COLO668 (cell line): ENCODE measurements at regions not wholly inside any gene's neighbourhood (a gene's known extent, or its start where the extent isn't known, plus 50 kb on each side); places are given as distances from the start of the nearest gene placed in this dataset.

Experiments
- DNase-seq: peaks from one replicate; lab custom pipeline; 2025; ENCODE audit not compliant: unreplicated experiment; lab: John Stamatoyannopoulos, UW

DNA sequence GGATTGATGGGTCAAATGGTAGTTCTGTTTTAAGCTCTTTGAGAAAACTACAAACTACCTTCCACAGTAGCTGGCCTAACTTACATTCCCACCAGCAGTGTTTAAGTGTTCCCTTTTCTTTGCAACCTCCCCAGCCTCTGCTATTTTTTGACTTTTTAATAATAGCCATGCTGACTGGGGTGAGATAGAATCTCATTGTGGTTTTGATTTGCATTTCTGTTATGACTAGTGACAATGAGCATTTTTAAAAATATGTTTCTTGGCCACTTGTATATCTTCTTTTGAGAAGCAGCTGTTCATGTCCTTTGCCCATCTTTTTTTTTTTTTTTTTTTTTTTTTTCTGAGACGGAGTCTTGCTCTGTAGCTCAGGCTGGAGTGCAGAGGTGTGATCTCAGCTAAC, 155.2 kb upstream of the BMPER start:
- no peak for DNase-seq

DNA sequence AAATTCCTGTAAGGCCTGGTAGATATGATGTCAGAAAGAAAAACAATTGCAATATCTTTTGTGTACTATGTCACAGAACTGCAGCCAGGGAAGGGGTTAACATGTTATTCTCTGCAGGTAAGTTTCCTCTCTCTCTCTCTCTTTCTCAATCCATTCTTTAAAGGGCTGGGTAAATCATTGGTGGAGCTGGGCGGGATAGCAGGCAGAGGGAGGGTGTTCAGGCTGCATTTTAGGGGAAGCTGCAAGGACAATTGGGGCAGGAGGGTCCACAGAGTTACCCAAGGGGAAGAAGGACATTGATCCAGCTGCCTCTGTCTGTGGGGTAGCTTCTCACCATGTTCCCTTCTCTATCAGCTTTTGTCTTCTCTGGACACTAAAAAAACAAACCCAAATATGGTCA, 153.9 kb upstream of the BMPER start:
- no peak for DNase-seq

DNA sequence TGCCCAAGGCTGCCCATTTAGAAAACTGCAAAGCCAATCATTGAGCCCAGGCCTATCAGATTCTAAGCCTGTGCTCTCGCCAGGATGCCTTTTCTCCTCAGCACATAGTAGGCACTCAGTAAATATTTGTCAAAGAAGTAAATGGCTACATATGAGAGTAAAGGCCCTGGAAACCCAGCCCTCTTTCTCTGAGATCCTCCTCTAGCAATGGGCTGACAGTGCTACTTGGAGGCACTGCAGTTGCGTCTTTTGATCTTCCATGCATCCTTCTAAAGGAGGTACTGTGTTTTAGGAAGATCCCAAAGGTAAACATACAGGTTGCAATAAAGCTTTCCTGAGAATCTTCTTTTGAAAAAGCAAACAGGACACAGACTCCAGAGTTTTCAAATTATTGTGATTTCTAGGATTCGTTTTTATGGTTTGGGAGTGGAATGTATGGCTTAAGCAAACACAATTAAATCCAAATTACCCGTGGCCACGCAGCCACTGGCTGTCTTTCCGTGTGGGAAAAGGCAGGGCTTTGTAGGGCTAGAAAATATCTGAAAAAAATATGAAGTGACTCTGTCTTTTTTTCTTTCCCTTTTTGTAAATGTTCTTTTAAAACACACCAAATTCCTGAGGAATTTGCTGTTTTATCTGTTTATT, 151.3 kb upstream of the BMPER start:
- DNase-seq, result no peak

DNA sequence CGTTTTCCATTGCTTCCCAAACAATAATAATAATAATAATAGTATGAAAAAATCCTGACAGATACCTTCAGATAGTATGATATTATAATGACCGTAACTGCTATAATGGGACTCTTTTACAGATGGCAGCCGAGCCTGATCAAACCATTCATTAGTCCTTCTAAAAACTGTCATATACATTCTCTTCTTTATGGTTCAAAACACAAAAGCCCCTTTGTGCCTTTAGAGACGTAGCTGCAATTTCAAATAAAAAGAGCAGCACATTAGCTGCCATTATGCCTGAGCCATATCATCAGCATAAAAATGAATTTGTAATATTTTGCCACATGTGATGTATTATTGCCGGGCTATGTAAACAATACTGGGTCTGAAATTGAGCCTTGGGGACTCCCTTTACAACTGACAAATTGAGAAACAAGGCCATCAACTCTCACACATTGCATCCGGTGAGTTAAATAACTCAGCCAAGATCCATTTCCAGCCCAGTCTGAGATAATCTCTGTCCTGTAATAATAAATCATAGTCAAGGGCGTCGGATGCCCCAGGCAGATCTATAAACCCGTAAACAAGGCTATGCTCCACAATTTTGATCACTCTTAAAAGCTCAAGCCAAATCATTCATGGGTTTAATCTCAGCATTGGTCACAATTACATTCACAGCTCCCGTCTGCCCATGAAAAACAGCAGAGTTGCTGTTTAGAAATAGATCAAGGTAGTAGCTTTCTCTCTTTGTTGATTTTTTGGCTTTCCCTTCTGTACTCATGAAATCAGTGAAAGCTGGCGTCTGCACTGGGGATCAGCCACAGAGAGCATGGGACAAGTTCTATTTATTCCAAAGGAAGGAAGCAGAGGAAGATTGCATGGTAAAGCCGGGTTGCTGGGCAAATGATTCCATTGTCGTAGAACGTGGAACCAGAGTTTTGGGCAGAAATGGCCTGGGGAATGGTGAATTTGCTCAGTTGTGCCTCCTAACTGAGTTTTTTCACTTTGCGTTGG, 150.1 kb upstream of the BMPER start:
- DNase-seq, result no peak

DNA sequence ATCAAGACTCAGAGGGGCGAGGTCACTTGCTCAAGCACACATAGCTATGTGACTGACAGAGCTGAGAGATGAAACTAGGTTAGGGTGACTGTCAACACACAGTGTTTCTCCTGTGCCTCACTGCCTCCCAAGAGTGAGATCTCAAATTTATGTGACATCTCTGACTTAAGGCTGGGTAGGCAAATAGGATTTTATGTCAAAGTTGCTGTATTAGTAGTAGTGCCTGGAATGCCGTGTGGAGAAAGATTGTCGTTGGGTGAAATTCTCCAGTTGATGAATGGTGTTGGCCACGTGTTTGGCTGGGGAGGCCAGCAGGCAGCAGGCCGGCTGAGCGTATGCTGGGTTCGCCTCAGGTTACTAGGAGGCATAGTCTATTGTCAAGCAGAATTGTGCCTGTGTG, 148.3 kb upstream of the BMPER start:
- DNase-seq, result no peak

- DNase-seq, result peak; percentile 64
These were observed 147.7 kb upstream of the BMPER start for GRCh38 chr7:33757563-33758165.

GRCh38 chr7:33760146-33760545, 145.2 kb upstream of the BMPER start:
- no peak for DNase-seq

DNA sequence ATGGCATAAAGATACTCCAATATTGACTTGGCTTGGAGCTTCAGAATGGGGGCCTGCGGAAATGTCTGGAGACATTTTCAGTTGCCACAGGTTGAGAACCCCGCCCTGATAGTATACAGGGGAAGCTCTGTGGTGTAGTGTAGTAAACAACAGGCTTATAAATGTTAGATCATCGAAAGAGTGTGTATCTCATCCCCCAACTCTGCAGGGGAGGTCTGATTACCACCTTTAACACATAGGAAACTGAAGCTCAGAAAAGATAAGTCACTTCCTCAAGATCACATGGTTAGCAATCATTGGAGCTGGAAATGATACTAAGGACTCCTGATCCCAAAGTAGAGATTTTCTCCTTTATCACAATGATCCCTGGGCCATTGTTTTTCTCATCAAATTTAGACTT, 144.5 kb upstream of the BMPER start:
- DNase-seq, result no peak

DNA sequence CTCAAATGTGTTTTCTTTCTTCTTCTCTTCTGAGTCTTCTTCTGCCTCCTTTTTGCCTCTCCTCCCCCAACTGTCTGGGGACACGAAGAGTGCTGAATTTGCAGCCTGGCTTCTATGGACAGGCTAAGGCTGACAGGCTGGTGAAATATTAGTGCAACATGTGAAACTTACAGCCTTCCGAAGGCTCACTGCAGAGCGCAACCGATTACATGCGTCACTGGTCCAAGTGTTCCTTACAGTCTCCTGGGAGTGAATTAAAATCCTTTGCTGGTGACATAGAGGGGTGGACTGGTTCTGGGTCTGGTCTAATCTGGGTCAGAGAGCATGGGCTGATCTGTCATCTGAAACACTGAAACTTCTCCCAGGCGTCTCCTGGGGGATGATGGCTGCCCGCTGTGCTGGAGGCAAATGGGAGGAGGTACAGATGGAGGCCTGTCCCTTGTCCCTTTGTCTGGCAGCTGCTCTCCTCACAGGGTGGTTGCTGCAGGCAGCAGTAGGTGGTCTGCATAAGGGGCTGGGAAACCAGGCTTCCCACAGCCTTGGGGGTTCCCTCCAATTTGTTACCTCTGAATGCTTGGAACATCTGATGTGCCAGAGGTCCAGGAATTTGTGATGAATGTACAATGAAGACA, 143.8 kb upstream of the BMPER start:
- DNase-seq, result no peak

DNA sequence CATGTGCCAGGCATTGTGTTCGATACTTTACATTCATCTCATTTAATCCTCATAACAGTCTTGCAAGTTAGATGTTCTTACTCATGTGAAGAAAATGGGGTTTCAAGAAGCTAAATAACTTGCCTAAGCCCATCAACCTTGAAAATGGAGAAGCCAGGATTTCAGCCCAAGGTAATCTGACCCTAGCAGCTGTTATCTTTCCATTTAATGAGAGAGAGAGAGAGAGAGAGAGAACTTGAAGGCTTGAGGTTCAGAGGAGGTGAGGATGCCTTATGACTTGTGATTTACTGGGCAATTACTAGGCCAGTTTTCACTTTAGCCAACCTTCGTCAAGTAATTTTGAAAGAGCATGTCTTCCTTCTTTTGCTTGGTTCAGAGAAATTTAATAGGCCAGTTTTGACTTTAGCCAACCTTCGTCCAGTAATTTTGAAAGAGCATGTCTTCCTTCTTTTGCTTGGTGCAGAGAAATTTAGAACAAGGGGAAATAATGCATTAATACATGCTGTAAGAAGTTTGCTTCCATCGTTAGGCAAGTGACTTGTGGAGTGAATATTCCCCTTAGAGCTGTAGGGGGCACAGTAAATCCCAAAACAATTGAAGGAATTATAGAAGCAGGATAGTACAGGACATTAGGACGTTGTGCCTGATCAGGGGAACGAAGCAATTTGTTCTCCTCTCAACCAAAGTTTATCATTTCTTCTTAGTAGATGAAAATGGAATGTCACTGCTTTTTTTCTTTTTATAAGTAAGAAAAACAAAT, 143.0 kb upstream of the BMPER start:
- no peak for DNase-seq

- DNase-seq, result no peak
These were observed 142.4 kb upstream of the BMPER start for GRCh38 chr7:33762911-33763306.

GRCh38 chr7:33764752-33765451, 140.4 kb upstream of the BMPER start:
- no peak for DNase-seq

DNA sequence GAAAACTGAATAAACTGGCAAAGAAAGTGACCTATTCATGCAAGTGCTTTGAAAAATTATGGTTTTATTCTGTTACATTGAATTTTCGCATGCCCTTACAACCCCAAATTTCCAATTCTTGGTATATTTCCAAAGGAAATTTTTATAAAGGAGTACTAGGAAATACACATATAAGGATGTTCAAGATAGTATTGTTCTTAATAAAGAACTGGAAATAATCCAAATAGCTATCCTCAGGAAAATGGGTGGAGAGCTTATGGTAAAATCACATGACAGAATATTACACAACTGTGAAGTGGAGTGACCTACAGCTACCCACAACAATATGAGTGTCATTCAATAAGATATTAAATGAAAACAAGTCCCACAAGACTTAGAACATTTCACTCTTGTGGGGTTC, 138.9 kb upstream of the BMPER start:
- DNase-seq, result no peak

DNA sequence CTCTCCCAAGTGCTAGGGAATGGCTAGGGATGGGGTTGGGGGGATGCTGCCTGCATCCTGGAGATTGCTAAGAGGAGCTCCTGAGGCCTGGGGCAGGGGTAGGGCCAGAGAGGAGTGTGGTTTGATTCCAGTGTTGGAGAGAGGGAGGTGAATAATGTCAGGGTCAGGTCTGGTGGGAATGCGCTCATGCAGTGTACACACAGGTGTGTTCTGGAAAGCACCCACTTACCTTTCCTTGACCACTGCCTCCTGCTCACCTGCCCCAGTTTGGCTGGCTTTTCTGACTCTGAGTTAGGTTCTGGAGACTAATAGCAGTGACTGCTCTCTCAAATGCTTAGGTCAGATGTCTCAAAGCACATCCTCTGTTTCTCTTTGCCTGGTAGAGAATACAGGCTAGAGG, 135.4 kb upstream of the BMPER start:
- DNase-seq, result no peak

DNA sequence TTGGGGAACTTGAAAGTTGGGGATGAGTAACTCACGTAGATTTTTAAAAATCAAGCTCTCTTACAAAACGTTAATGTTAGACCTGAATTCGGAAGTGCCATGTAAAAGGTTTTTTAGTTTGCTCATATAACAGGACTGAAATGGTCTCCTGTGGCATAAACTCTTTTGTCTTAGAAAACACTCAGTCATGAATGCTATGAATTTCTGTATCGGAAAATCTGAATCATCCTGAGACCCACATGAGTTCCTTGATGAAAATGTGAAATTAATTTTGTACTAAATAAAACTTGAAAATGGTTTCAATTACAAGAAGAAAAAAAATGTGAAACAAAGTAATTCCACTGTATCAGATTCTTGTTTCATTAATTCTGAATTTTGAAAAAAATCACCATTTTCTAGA, 134.8 kb upstream of the BMPER start:
- DNase-seq, result no peak

DNA sequence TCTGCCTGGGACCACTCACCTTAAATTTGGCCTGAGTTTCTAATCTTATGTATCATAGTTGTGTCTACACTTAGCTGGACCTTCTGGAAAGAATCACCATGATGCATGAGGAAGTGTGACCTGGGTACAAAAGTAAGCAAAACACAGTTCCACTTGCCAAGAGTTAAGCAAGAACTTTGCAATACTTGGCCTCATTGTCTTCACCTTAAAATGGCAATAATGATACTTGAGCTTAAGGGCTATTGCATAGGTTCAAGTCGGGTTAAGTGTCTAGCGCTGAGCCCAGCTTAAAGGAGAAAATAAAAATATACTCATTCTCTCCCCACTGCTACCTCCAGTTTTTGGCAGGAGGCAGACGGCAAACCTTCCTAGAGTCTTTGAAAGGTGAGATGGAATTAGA, 133.9 kb upstream of the BMPER start:
- no peak for DNase-seq

DNA sequence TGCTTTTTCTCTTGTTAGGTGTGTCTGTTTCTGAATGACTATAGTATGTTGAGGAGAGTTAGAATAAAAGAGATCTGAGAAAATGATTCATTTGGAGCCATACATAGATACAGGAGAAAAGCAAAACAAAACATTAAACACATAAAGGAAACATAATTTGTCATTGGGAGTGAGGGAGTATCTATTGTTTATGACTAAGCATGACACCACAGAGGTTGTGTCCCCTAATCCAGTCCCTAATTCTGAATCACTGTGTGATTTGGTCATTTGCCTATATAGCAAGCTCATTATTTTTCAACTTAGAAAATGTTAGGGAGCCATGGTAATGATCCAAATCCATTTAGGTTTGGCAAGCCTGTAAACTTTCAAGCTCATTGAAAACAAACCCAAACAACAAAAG, 132.3 kb upstream of the BMPER start:
- no peak for DNase-seq

GRCh38 chr7:33774762-33775523, 130.4 kb upstream of the BMPER start:
- DNase-seq, result no peak

GRCh38 chr7:33775790-33776189, 129.5 kb upstream of the BMPER start:
- DNase-seq, result no peak

GRCh38 chr7:33776788-33777187, 128.6 kb upstream of the BMPER start:
- no peak for DNase-seq
